ENCODE measurements at regions not wholly inside any gene's neighbourhood (a gene's known extent, or its start where the extent isn't known, plus 50 kb on each side); places are given as distances from the start of the nearest gene placed in this dataset.

GRCh38 chr13:32924886-32925285 is 91.3 kb upstream of the KL start:
- Histone ChIP-seq H3K9me3 (ENCODE audit: insufficient read depth, low read depth, low read length) (no peaks in the 10 kb centered on the region), H3K4me1 (ENCODE audit: insufficient read depth, low read length, poor library complexity, severe bottlenecking) (no peaks in the 10 kb centered on the region), H3K79me2 (ENCODE audit: insufficient read depth, low read length) (no peaks in the 10 kb centered on the region), H3K27me3 (ENCODE audit: insufficient read depth, low read length, poor library complexity, severe bottlenecking) (no peaks in the 10 kb centered on the region), H4K20me1 (ENCODE audit: insufficient read depth, low read length, poor library complexity, severe bottlenecking) (no peaks in the 10 kb centered on the region), H3K4me2 (ENCODE audit: low read depth, low read length, poor library complexity, severe bottlenecking) (no peak overlapping the region), H3K36me3 (ENCODE audit: insufficient read depth, low read length) (no peaks in the 10 kb centered on the region), H3K9me2 (replicated peaks; ENCODE audit: low read depth, low read length) (no peaks in the 10 kb centered on the region), H3F3A (ENCODE audit: low read depth) (no peaks in the 10 kb centered on the region), H3K4me3 (ENCODE audit: low read length, poor library complexity, severe bottlenecking) (no peak overlapping the region), H3K9ac (ENCODE audit: low read depth, low read length, poor library complexity, severe bottlenecking) (no peak overlapping the region), H2AFZ (ENCODE audit: low read length) (no peak overlapping the region)
- TF ChIP-seq EZH2phosphoT487 (IDR thresholded peaks at IDR 0.05; ENCODE audit: borderline replicate concordance) = no peak
- TF ChIP-seq, protein P1, sequence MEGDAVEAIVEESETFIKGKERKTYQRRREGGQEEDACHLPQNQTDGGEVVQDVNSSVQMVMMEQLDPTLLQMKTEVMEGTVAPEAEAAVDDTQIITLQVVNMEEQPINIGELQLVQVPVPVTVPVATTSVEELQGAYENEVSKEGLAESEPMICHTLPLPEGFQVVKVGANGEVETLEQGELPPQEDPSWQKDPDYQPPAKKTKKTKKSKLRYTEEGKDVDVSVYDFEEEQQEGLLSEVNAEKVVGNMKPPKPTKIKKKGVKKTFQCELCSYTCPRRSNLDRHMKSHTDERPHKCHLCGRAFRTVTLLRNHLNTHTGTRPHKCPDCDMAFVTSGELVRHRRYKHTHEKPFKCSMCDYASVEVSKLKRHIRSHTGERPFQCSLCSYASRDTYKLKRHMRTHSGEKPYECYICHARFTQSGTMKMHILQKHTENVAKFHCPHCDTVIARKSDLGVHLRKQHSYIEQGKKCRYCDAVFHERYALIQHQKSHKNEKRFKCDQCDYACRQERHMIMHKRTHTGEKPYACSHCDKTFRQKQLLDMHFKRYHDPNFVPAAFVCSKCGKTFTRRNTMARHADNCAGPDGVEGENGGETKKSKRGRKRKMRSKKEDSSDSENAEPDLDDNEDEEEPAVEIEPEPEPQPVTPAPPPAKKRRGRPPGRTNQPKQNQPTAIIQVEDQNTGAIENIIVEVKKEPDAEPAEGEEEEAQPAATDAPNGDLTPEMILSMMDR (conservative IDR thresholded peaks at IDR 0.05; ENCODE audit: low read length) = no peak

DNA sequence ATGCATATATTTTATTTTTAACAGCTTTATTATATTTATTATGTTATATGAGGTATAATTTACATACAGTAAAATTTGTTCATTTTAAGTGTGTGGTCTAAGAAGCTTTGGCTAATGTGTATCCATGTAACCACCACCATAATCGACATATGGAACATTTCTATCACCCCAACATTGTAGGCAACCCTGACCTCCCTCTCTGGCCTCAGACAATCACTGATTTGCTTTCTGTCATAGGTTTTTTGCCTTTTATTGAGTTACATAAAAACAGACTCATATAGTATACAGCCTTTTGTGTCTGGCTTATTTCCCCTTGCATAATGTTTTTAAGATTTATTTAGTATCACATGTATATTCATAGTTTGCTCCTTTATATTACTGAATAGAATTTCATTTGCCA is 90.7 kb upstream of the KL start:
- Histone ChIP-seq H3K4me3 (ENCODE audit: low read length, poor library complexity, severe bottlenecking) (no peak overlapping the region), H3K4me1 (ENCODE audit: insufficient read depth, low read length, poor library complexity, severe bottlenecking) (no peaks in the 10 kb centered on the region), H3K36me3 (ENCODE audit: insufficient read depth, low read length) (no peaks in the 10 kb centered on the region), H3K4me2 (ENCODE audit: low read depth, low read length, poor library complexity, severe bottlenecking) (no peak overlapping the region), H3K9me2 (replicated peaks; ENCODE audit: low read depth, low read length) (no peaks in the 10 kb centered on the region), H3K27me3 (ENCODE audit: insufficient read depth, low read length, poor library complexity, severe bottlenecking) (no peaks in the 10 kb centered on the region), H4K20me1 (ENCODE audit: insufficient read depth, low read length, poor library complexity, severe bottlenecking) (no peaks in the 10 kb centered on the region), H3K9ac (ENCODE audit: low read depth, low read length, poor library complexity, severe bottlenecking) (no peak overlapping the region), H2AFZ (ENCODE audit: low read length) (no peak overlapping the region), H3K79me2 (ENCODE audit: insufficient read depth, low read length) (no peaks in the 10 kb centered on the region), H3F3A (ENCODE audit: low read depth) (no peaks in the 10 kb centered on the region), H3K9me3 (ENCODE audit: insufficient read depth, low read depth, low read length) (no peaks in the 10 kb centered on the region)
- TF ChIP-seq EZH2phosphoT487 (IDR thresholded peaks at IDR 0.05; ENCODE audit: borderline replicate concordance) = no peak
- TF ChIP-seq, protein P1 (conservative IDR thresholded peaks at IDR 0.05; ENCODE audit: low read length) = no peak

GRCh38 chr13:32932376-32932775 is 83.8 kb upstream of the KL start:
- no peaks in the 10 kb centered on the region for H3K9me3 ChIP-seq (ENCODE audit: insufficient read depth, low read depth, low read length)
- no peaks in the 10 kb centered on the region for H3F3A ChIP-seq (ENCODE audit: low read depth)
- H3K79me2 ChIP-seq (ENCODE audit: insufficient read depth, low read length) = no peaks in the 10 kb centered on the region
- H3K4me2 ChIP-seq (ENCODE audit: low read depth, low read length, poor library complexity, severe bottlenecking) = no peak overlapping the region
- H3K4me3 ChIP-seq (ENCODE audit: low read length, poor library complexity, severe bottlenecking) = no peak overlapping the region
- H3K27me3 ChIP-seq (ENCODE audit: insufficient read depth, low read length, poor library complexity, severe bottlenecking) = no peaks in the 10 kb centered on the region
- no peaks in the 10 kb centered on the region for H4K20me1 ChIP-seq (ENCODE audit: insufficient read depth, low read length, poor library complexity, severe bottlenecking)
- no peaks in the 10 kb centered on the region for H3K9me2 ChIP-seq (replicated peaks; ENCODE audit: low read depth, low read length)
- H3K36me3 ChIP-seq (ENCODE audit: insufficient read depth, low read length) = no peaks in the 10 kb centered on the region
- no peak overlapping the region for H3K9ac ChIP-seq (ENCODE audit: low read depth, low read length, poor library complexity, severe bottlenecking)
- H3K4me1 ChIP-seq (ENCODE audit: insufficient read depth, low read length, poor library complexity, severe bottlenecking) = no peaks in the 10 kb centered on the region
- no peak overlapping the region for H2AFZ ChIP-seq (ENCODE audit: low read length)
- TF ChIP-seq, protein P1 (conservative IDR thresholded peaks at IDR 0.05; ENCODE audit: low read length) = no peak
- TF ChIP-seq EZH2phosphoT487 (IDR thresholded peaks at IDR 0.05; ENCODE audit: borderline replicate concordance) = no peak
